Ishikawa (cell line): ENCODE measurements at regions not wholly inside any gene's neighbourhood (a gene's known extent, or its start where the extent isn't known, plus 50 kb on each side); places are given as distances from the start of the nearest gene placed in this dataset.

ENCODE experiments used
- CEBPB ChIP-seq: IDR thresholded peaks from 2 replicates; pipeline ENCODE4 v1.6.1; 2012
- CREB1 ChIP-seq: IDR thresholded peaks from 2 replicates; pipeline ENCODE4 v1.6.1; 2012; ENCODE audit warnings: low read depth
- EGR1 ChIP-seq: IDR thresholded peaks from 2 replicates; pipeline ENCODE4 v1.6.1; 2012
- EP300 ChIP-seq: IDR thresholded peaks from 2 replicates; pipeline ENCODE4 v1.6.1; 2012; ENCODE audit warnings: borderline replicate concordance
- FOXM1 ChIP-seq: IDR thresholded peaks from 2 replicates; pipeline ENCODE4 v1.6.1; 2012; ENCODE audit warnings: low read depth, borderline replicate concordance
- NFIC ChIP-seq: IDR thresholded peaks from 2 replicates; pipeline ENCODE4 v1.6.1; 2012
- RAD21 ChIP-seq: IDR thresholded peaks from 2 replicates; pipeline ENCODE4 v1.6.1; 2012; ENCODE audit warnings: low read depth
- REST ChIP-seq: IDR thresholded peaks from 2 replicates; pipeline ENCODE4 v1.6.1; 2012; ENCODE audit warnings: low read depth, mild to moderate bottlenecking
- TAF1 ChIP-seq: IDR thresholded peaks from 2 replicates; pipeline ENCODE4 v1.6.1; 2012; ENCODE audit warnings: low read depth, mild to moderate bottlenecking
- TCF12 ChIP-seq: IDR thresholded peaks from 2 replicates; pipeline ENCODE4 v1.6.1; 2012; ENCODE audit warnings: low read depth
- TEAD4 ChIP-seq: IDR thresholded peaks from 2 replicates; pipeline ENCODE4 v1.6.1; 2012
- YY1 ChIP-seq: IDR thresholded peaks from 2 replicates; pipeline ENCODE4 v1.6.1; 2012; ENCODE audit warnings: low read depth
- ZBTB7A ChIP-seq: IDR thresholded peaks from 2 replicates; pipeline ENCODE4 v1.6.1; 2012; ENCODE audit warnings: low read depth
- TF ChIP-seq, protein P1 (sequence below): IDR thresholded peaks from 2 replicates; pipeline ENCODE4 v1.6.1; 2012
- TF ChIP-seq, protein P2 (sequence below): IDR thresholded peaks from 2 replicates; pipeline ENCODE4 v1.6.1; 2012

DNA sequence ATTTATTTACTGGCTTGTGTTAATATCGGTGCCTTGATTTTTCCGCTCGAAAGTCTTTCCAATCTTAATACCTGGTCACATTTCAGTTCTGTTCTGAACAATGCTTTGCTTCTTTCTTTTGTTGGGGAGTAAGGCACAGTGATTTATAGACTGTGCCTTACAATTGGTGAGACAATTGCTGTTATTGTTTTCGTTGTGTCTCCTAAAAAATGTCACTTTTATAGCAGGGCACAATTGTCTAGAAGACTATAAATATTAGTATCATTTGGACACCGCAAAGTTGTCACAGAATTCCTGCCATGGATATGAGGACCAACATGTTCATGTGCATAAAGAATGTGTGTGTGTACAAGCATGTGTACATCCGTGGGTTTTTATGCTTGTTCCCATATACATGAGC, 231.9 kb downstream of the INSIG2 start:
- no peak for TF ChIP-seq TEAD4
- TF ChIP-seq FOXM1: no peak

DNA sequence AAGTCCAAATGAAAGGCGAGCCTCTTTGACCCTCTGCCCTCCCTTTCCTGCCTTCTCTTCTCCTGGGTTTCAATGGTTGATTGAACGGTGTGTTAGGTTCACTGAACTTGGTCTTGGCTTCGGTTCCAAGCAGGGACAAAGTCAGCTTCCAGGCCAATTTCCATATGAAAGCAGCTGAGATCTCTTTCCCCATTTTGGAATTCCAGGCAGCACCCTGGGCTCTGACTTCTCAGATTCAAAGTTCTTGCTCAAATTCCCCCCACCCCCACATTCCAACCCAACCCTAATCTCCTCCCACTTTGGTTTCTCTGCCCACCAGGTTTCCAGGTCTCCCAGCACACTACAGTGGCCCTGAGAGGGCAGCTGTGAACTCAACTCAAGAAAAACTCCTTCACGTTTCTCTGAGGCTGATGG, 231.0 kb downstream of the INSIG2 start:
- TF ChIP-seq, protein P1, sequence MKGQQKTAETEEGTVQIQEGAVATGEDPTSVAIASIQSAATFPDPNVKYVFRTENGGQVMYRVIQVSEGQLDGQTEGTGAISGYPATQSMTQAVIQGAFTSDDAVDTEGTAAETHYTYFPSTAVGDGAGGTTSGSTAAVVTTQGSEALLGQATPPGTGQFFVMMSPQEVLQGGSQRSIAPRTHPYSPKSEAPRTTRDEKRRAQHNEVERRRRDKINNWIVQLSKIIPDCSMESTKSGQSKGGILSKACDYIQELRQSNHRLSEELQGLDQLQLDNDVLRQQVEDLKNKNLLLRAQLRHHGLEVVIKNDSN: no peak
- TF ChIP-seq TCF12: no peak
- TF ChIP-seq YY1: no peak
- TF ChIP-seq EP300: no peak
- no peak for TF ChIP-seq REST
- TF ChIP-seq, protein P2, sequence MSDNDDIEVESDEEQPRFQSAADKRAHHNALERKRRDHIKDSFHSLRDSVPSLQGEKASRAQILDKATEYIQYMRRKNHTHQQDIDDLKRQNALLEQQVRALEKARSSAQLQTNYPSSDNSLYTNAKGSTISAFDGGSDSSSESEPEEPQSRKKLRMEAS: no peak
- no peak for TF ChIP-seq NFIC
- TF ChIP-seq TEAD4: no peak
- no peak for TF ChIP-seq CREB1
- TF ChIP-seq CEBPB: no peak
- TF ChIP-seq ZBTB7A: no peak

- TF ChIP-seq RAD21: no peak
- TF ChIP-seq, protein P1: no peak
- no peak for TF ChIP-seq ZBTB7A
- no peak for TF ChIP-seq CEBPB
- no peak for TF ChIP-seq EGR1
- TF ChIP-seq TCF12: no peak
- no peak for TF ChIP-seq EP300
- TF ChIP-seq TEAD4: no peak
- no peak for TF ChIP-seq NFIC
- TF ChIP-seq YY1: no peak
- TF ChIP-seq CREB1: no peak
- TF ChIP-seq, protein P2: no peak
- no peak for TF ChIP-seq FOXM1
- no peak for TF ChIP-seq TAF1
- TF ChIP-seq REST: no peak
These were observed 227.3 kb downstream of the INSIG2 start for GRCh38 chr2:118315606-118316005.

DNA sequence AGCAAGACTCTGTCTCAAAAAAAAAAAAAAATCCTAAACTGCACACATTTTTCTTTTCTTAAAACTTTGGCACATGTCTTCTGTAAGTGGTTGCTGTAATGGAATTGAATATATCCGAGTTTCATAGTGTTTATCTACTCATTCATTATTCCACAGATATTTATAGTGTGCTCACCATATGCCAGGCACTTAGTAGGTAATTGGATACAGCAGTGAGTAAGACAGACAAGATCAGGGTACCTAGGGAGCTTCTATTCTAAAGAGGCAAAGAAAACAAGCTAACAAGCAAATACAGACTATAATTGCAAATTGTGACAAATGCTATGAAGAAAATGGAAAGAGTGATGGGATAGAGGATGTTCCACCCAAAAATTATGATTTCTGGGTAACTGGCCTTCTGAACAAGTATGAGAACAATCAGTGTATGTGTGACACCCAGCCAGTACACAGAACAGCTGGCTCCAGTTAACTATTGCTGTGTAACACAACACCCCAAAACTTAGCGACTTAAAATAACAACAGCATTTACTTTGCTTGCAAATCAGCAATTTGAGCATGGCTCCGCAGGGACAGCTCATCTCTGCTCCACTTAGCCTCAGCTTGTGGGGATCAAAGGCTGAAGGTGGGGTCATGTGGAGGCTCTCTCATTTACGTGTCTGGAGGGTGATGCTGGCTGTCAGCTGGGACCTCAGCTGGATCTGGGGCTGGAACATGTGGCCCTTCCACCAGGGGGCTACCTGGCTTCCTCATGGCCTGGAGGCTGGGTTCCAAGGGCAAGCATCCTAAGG, 224.9 kb downstream of the INSIG2 start:
- no peak for TF ChIP-seq EP300
- TF ChIP-seq, protein P1: no peak
- TF ChIP-seq RAD21: no peak
- no peak for TF ChIP-seq TEAD4
- no peak for TF ChIP-seq CREB1
- no peak for TF ChIP-seq NFIC
- no peak for TF ChIP-seq YY1
- TF ChIP-seq CEBPB: no peak
- TF ChIP-seq, protein P2: no peak
- no peak for TF ChIP-seq REST
- no peak for TF ChIP-seq TCF12
- no peak for TF ChIP-seq TAF1
- no peak for TF ChIP-seq EGR1
- TF ChIP-seq FOXM1: no peak
- TF ChIP-seq ZBTB7A: no peak
